Keratinocyte (primary cell): ENCODE measurements at regions not wholly inside any gene's neighbourhood (a gene's known extent, or its start where the extent isn't known, plus 50 kb on each side); places are given as distances from the start of the nearest gene placed in this dataset.

Experiments used
- CTCF ChIP-seq, 3 experiments: IDR thresholded peaks in 1 of 3; conservative IDR thresholded peaks in 1 of 3; optimal IDR thresholded peaks in 1 of 3; 2 replicates in 2 of 3; 3 replicates in 1 of 3; pipeline versions ENCODE3 to v1.5.1; 2011; ENCODE audit warnings: low read length in 3 of 3, mild to moderate bottlenecking in 3 of 3, moderate library complexity in 2 of 3, control low read depth in 1 of 3, inconsistent platforms in 1 of 3; ENCODE audit not compliant: insufficient read depth in 2 of 3; ENCODE audit errors: extremely low read depth in 1 of 3
- EZH2 ChIP-seq: IDR thresholded peaks from one replicate; pipeline ENCODE4 v1.6.1; 2012; ENCODE audit warnings: inconsistent platforms, mild to moderate bottlenecking, low read length, moderate library complexity

GRCh38 chr6:98695091-98695801 lies 139.1 kb upstream of the POU3F2 start:
- TF ChIP-seq CTCF (optimal IDR thresholded peaks at IDR 0.05 in 1 of 3, IDR thresholded peaks at IDR 0.05 in 1 of 3, conservative IDR thresholded peaks at IDR 0.05 in 1 of 3; ENCODE audit: extremely low read depth in 1 of 3, insufficient read depth in 2 of 3, low read length in 3 of 3), result no peak
- no peak for TF ChIP-seq EZH2
